Activated naive CD8-positive, alpha-beta T cell treated with anti-CD3 and anti-CD28 coated beads, Interleukin-2, amount 50 U/mL, for 24 hours (primary cell): ENCODE measurements at regions not wholly inside any gene's neighbourhood (a gene's known extent, or its start where the extent isn't known, plus 50 kb on each side); places are given as distances from the start of the nearest gene placed in this dataset.

ENCODE experiments used
- ATAC-seq: fragments of 150-1000 bp; cut with Tn5 transposase; one replicate; pipeline ENCODE4 v1.10.0; 2021
- DNase-seq: peaks from one replicate; pipeline ENCODE4 v3.0.0; 2021
- H3K27ac Mint-ChIP-seq: one replicate; pipeline ENCODE4 v1.8.0; 2021; ENCODE audit warnings: mild to moderate bottlenecking, mixed read lengths
- H3K27me3 Mint-ChIP-seq: one replicate; pipeline ENCODE4 v1.8.0; 2021; ENCODE audit warnings: mixed read lengths
- H3K36me3 Mint-ChIP-seq: one replicate; pipeline ENCODE4 v1.8.0; 2021; ENCODE audit warnings: low read depth, mixed read lengths
- H3K4me1 Mint-ChIP-seq: one replicate; pipeline ENCODE4 v1.8.0; 2021; ENCODE audit warnings: mixed read lengths
- H3K4me3 Mint-ChIP-seq: one replicate; pipeline ENCODE4 v1.8.0; 2021; ENCODE audit warnings: mild to moderate bottlenecking, moderate library complexity, mixed read lengths
- H3K9me3 Mint-ChIP-seq: one replicate; pipeline ENCODE4 v1.8.0; 2021; ENCODE audit warnings: mixed read lengths

- no peak for DNase-seq
- no peak for ATAC-seq
- Mint-ChIP-seq H3K9me3 (peaks cover 4% of the 10 kb centered on the region), H3K27me3 (no peaks in the 10 kb centered on the region), H3K36me3 (no peaks in the 10 kb centered on the region), H3K4me1 (no peaks in the 10 kb centered on the region), H3K27ac (no peak overlapping the region), H3K4me3 (no peak overlapping the region)
Observed at GRCh38 chr17:13353590-13353989, 248.1 kb downstream of the HS3ST3A1 start.

GRCh38 chr17:13352747-13353415, 248.8 kb downstream of the HS3ST3A1 start:
- ATAC-seq: no peak
- H3K9me3 Mint-ChIP-seq: peaks cover 4% of the 10 kb centered on the region

GRCh38 chr17:13351046-13351445, 250.7 kb downstream of the HS3ST3A1 start:
- H3K27me3 Mint-ChIP-seq: no peaks in the 10 kb centered on the region
- peaks cover 16% of the 10 kb centered on the region for H3K4me1 Mint-ChIP-seq
- no peaks in the 10 kb centered on the region for H3K36me3 Mint-ChIP-seq
- H3K4me3 Mint-ChIP-seq: no peak overlapping the region
- no peak overlapping the region for H3K27ac Mint-ChIP-seq
- no peak for ATAC-seq
- H3K9me3 Mint-ChIP-seq: peaks cover 11% of the 10 kb centered on the region
- no peak for DNase-seq

More at GRCh38 chr17:13352747-13353415, 248.8 kb downstream of the HS3ST3A1 start:
- no peak for DNase-seq
- H3K36me3 Mint-ChIP-seq: no peaks in the 10 kb centered on the region
- H3K4me1 Mint-ChIP-seq: no peaks in the 10 kb centered on the region
- H3K27me3 Mint-ChIP-seq: no peaks in the 10 kb centered on the region
- no peak overlapping the region for H3K27ac Mint-ChIP-seq
- no peak overlapping the region for H3K4me3 Mint-ChIP-seq

- ATAC-seq: no peak
- no peak for DNase-seq
- Mint-ChIP-seq H3K4me1 (peaks cover 20% of the 10 kb centered on the region), H3K36me3 (no peaks in the 10 kb centered on the region), H3K9me3 (peaks cover 11% of the 10 kb centered on the region), H3K27me3 (no peaks in the 10 kb centered on the region), H3K4me3 (no peak overlapping the region), H3K27ac (no peak overlapping the region)
Observed at GRCh38 chr17:13350466-13350865, 251.3 kb downstream of the HS3ST3A1 start.

- peak; percentile 80 for ATAC-seq
- H3K27ac Mint-ChIP-seq: peak overlapping the region; percentile 29
- H3K36me3 Mint-ChIP-seq: no peaks in the 10 kb centered on the region
Observed at GRCh38 chr17:13346996-13347762, 254.6 kb downstream of the HS3ST3A1 start.

GRCh38 chr17:13346592-13346991, 255.1 kb downstream of the HS3ST3A1 start:
- no peak for ATAC-seq

More at GRCh38 chr17:13346996-13347762, 254.6 kb downstream of the HS3ST3A1 start:
- Mint-ChIP-seq H3K9me3 (peaks cover 11% of the 10 kb centered on the region), H3K27me3 (no peaks in the 10 kb centered on the region), H3K4me1 (peaks cover 20% of the 10 kb centered on the region), H3K4me3 (peak overlapping the region; percentile 13)
- DNase-seq: no peak

GRCh38 chr17:13346081-13346533, 255.6 kb downstream of the HS3ST3A1 start:
- ATAC-seq: peak; percentile 53
- H3K36me3 Mint-ChIP-seq: no peaks in the 10 kb centered on the region
- DNase-seq: no peak
- peaks cover 11% of the 10 kb centered on the region for H3K9me3 Mint-ChIP-seq
- peaks cover 3% of the 10 kb centered on the region for H3K27me3 Mint-ChIP-seq
- no peak overlapping the region for H3K4me3 Mint-ChIP-seq
- peaks cover 20% of the 10 kb centered on the region for H3K4me1 Mint-ChIP-seq
- H3K27ac Mint-ChIP-seq: no peak overlapping the region

More at GRCh38 chr17:13346592-13346991, 255.1 kb downstream of the HS3ST3A1 start:
- Mint-ChIP-seq H3K4me3 (no peak overlapping the region), H3K9me3 (peaks cover 11% of the 10 kb centered on the region), H3K36me3 (no peaks in the 10 kb centered on the region), H3K27ac (no peak overlapping the region), H3K27me3 (peaks cover 3% of the 10 kb centered on the region), H3K4me1 (peaks cover 20% of the 10 kb centered on the region)
- DNase-seq: no peak

- no peak for DNase-seq
- Mint-ChIP-seq H3K4me3 (no peak overlapping the region), H3K27ac (no peak overlapping the region), H3K4me1 (peaks cover 4% of the 10 kb centered on the region), H3K27me3 (peaks cover 36% of the 10 kb centered on the region), H3K36me3 (no peaks in the 10 kb centered on the region), H3K9me3 (no peaks in the 10 kb centered on the region)
- ATAC-seq: no peak
Observed at GRCh38 chr17:13338421-13338820, 263.3 kb downstream of the HS3ST3A1 start.

- Mint-ChIP-seq H3K9me3 (no peaks in the 10 kb centered on the region), H3K27ac (no peak overlapping the region), H3K4me1 (peaks cover 4% of the 10 kb centered on the region), H3K4me3 (peak overlapping the region; percentile 1), H3K27me3 (peaks cover 36% of the 10 kb centered on the region), H3K36me3 (no peaks in the 10 kb centered on the region)
- no peak for ATAC-seq
- no peak for DNase-seq
Observed at GRCh38 chr17:13337864-13338371, 263.8 kb downstream of the HS3ST3A1 start.

GRCh38 chr17:13337151-13337550, 264.6 kb downstream of the HS3ST3A1 start:
- H3K36me3 Mint-ChIP-seq: no peaks in the 10 kb centered on the region
- DNase-seq (no peak), ATAC-seq (no peak)
- no peak overlapping the region for H3K27ac Mint-ChIP-seq
- H3K4me3 Mint-ChIP-seq: no peak overlapping the region
- peaks cover 4% of the 10 kb centered on the region for H3K4me1 Mint-ChIP-seq
- H3K27me3 Mint-ChIP-seq: peaks cover 36% of the 10 kb centered on the region
- H3K9me3 Mint-ChIP-seq: no peaks in the 10 kb centered on the region

- Mint-ChIP-seq H3K4me3 (no peak overlapping the region), H3K36me3 (no peaks in the 10 kb centered on the region), H3K9me3 (no peaks in the 10 kb centered on the region), H3K27ac (no peak overlapping the region), H3K4me1 (peaks cover 4% of the 10 kb centered on the region), H3K27me3 (peaks cover 21% of the 10 kb centered on the region)
- no peak for DNase-seq
- no peak for ATAC-seq
Observed at GRCh38 chr17:13334374-13334773, 267.4 kb downstream of the HS3ST3A1 start.

GRCh38 chr17:13333661-13334060, 268.1 kb downstream of the HS3ST3A1 start:
- Mint-ChIP-seq H3K9me3 (no peaks in the 10 kb centered on the region), H3K4me1 (peaks cover 4% of the 10 kb centered on the region), H3K4me3 (no peak overlapping the region), H3K36me3 (no peaks in the 10 kb centered on the region), H3K27ac (no peak overlapping the region), H3K27me3 (peaks cover 21% of the 10 kb centered on the region)
- DNase-seq: no peak
- ATAC-seq: no peak

GRCh38 chr17:13332207-13332606, 269.5 kb downstream of the HS3ST3A1 start:
- H3K27me3 Mint-ChIP-seq: peaks cover 14% of the 10 kb centered on the region
- no peak overlapping the region for H3K4me3 Mint-ChIP-seq
- ATAC-seq (no peak), DNase-seq (no peak)
- H3K36me3 Mint-ChIP-seq: no peaks in the 10 kb centered on the region
- H3K4me1 Mint-ChIP-seq: no peaks in the 10 kb centered on the region
- no peaks in the 10 kb centered on the region for H3K9me3 Mint-ChIP-seq
- no peak overlapping the region for H3K27ac Mint-ChIP-seq

GRCh38 chr17:13329421-13329820, 272.3 kb downstream of the HS3ST3A1 start:
- no peak for DNase-seq
- ATAC-seq: no peak
- Mint-ChIP-seq H3K9me3 (no peaks in the 10 kb centered on the region), H3K36me3 (no peaks in the 10 kb centered on the region), H3K27me3 (peaks cover 9% of the 10 kb centered on the region), H3K27ac (no peak overlapping the region), H3K4me1 (no peaks in the 10 kb centered on the region), H3K4me3 (no peak overlapping the region)

GRCh38 chr17:13323990-13324389, 277.7 kb downstream of the HS3ST3A1 start:
- no peaks in the 10 kb centered on the region for H3K36me3 Mint-ChIP-seq
- H3K27ac Mint-ChIP-seq: no peak overlapping the region
- DNase-seq: no peak
- H3K4me1 Mint-ChIP-seq: no peaks in the 10 kb centered on the region
- peaks cover 6% of the 10 kb centered on the region for H3K27me3 Mint-ChIP-seq
- H3K9me3 Mint-ChIP-seq: no peaks in the 10 kb centered on the region
- ATAC-seq: no peak
- H3K4me3 Mint-ChIP-seq: no peak overlapping the region
